ENCODE measurements at regions not wholly inside any gene's neighbourhood (a gene's known extent, or its start where the extent isn't known, plus 50 kb on each side); places are given as distances from the start of the nearest gene placed in this dataset.

GRCh38 chrX:13419276-13419675 lies 99.4 kb upstream of the ATXN3L start:
- H2BK5ac ChIP-seq (ENCODE audit: insufficient read length, low read length): no peak overlapping the region

More at GRCh38 chrX:13419276-13419675, 99.4 kb upstream of the ATXN3L start:
- H3K27me3 ChIP-seq (ENCODE audit: insufficient read depth, low read length): no peaks in the 10 kb centered on the region
- no peak for TF ChIP-seq CTCF (conservative IDR thresholded peaks at IDR 0.05)
- Mint-ChIP-seq H3K4me3 (no peak overlapping the region), H3K27me3 (ENCODE audit: low read depth) (no peaks in the 10 kb centered on the region; the same call in 1 of the 2 replicates), H3K4me1 (peaks cover 11 to 22% of the 10 kb centered on the region in 2 experiments), H3K27ac (no peak overlapping the region), H3K9me3 (peaks cover 60 to 76% of the 10 kb centered on the region in 2 experiments), H3K36me3 (ENCODE audit: insufficient read depth in 1 of 3, low read depth in 3 of 3) (peaks cover 3 to 14% (median 8%) of the 10 kb centered on the region in 3 experiments; a peak in 6 of 7 replicates)
- H2AK5ac ChIP-seq (ENCODE audit: insufficient read length, low read length): no peak overlapping the region
- H3K79me2 ChIP-seq (ENCODE audit: insufficient read depth, low read length): no peaks in the 10 kb centered on the region
- no peak overlapping the region for H4K91ac ChIP-seq (ENCODE audit: insufficient read length, low read depth, low read length)
- no peak overlapping the region for H2BK15ac ChIP-seq (ENCODE audit: low read depth, low read length)
- no peak overlapping the region for H3K4me2 ChIP-seq (ENCODE audit: insufficient read depth, insufficient read length, low read length)
- H3K56ac ChIP-seq (ENCODE audit: insufficient read length, low read depth, low read length): no peak overlapping the region
- no peak overlapping the region for H4K8ac ChIP-seq (replicated peaks; ENCODE audit: insufficient read length, low read depth, low read length)
- H3K23me2 ChIP-seq (ENCODE audit: insufficient read length, low read depth, low read length, poor library complexity, severe bottlenecking): peaks cover 3% of the 10 kb centered on the region
- H3K79me1 ChIP-seq (ENCODE audit: insufficient read depth, low read depth, low read length, poor library complexity, severe bottlenecking): no peaks in the 10 kb centered on the region
- peaks cover 6% of the 10 kb centered on the region for H3K9me3 ChIP-seq (ENCODE audit: control insufficient read depth, low read depth, low read length)
- H3T11ph ChIP-seq (ENCODE audit: low read length): no peak overlapping the region
- no CpG with 5 or more reads among the region's 9 CpGs for WGBS (ENCODE audit: extremely low coverage, insufficient read length, low lambda C conversion rate)
- H3K14ac ChIP-seq (ENCODE audit: insufficient read depth, low read length): no peak overlapping the region
- no peak overlapping the region for H4K5ac ChIP-seq (ENCODE audit: insufficient read length, low read depth, low read length)
- no peak overlapping the region for H3K4ac ChIP-seq (ENCODE audit: low read depth, low read length)
- no peak overlapping the region for H3K18ac ChIP-seq (ENCODE audit: insufficient read length, low read depth, low read length)
- no peak overlapping the region for H2BK12ac ChIP-seq (ENCODE audit: insufficient read length, low read depth, low read length)
- no peak overlapping the region for H2AFZ ChIP-seq (ENCODE audit: low read length)
- H3K23ac ChIP-seq (ENCODE audit: insufficient read length, low read depth, low read length): no peak overlapping the region
- H2BK120ac ChIP-seq (ENCODE audit: low read depth, low read length, poor library complexity, severe bottlenecking): no peak overlapping the region
- H4K20me1 ChIP-seq (ENCODE audit: control insufficient read depth, insufficient read depth, insufficient read length): no peaks in the 10 kb centered on the region
- no peak for DNase-seq
- H3K27ac ChIP-seq (ENCODE audit: insufficient read length, low read depth, low read length): no peak overlapping the region
- no peak overlapping the region for H2BK20ac ChIP-seq (ENCODE audit: low read depth, low read length, poor library complexity, severe bottlenecking)
- peaks cover 2% of the 10 kb centered on the region; the same call in 1 of the 2 replicates for H3K4me1 ChIP-seq (ENCODE audit: insufficient read depth, low read length)
- no peak overlapping the region for H3K9ac ChIP-seq (ENCODE audit: extremely low read depth, insufficient read length, low read length)

Measured in H9 (cell line).